ENCODE measurements at regions not wholly inside any gene's neighbourhood (a gene's known extent, or its start where the extent isn't known, plus 50 kb on each side); places are given as distances from the start of the nearest gene placed in this dataset.

DNA sequence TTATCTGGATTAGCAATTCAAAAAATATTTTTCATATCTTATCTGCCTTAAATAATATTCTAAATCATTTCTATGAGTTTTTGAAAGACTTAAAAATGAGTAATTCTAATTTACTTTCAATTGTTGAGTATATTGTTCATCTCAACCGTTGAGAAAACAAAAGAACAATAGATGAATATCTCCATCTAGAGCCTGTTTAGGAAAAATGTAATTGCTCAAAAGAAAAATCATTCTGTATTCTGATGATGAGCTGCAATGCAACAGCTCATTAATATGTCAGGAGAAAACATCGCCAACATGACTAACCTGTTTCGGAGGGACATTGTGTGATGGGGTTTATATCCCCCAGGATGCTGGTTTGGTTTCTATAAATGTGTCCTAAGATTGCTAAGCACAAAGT lies 417.6 kb downstream of the SUCLG1 start:
- TF ChIP-seq EZH2 (IDR thresholded peaks at IDR 0.05; ENCODE audit: borderline replicate concordance, low read depth, low read length, poor library complexity, severe bottlenecking): no peak
- TF ChIP-seq CTCF (conservative IDR thresholded peaks at IDR 0.05; ENCODE audit: low read depth, low read length): no peak

Data from A673 (cell line).